VCaP (cell line): ENCODE measurements at regions not wholly inside any gene's neighbourhood (a gene's known extent, or its start where the extent isn't known, plus 50 kb on each side); places are given as distances from the start of the nearest gene placed in this dataset.

ENCODE experiments used
- H3K27ac ChIP-seq: fragments of 450-650 bp; 2 replicates; pipeline ENCODE4 v1.5.1; 2017
- CTCF ChIP-seq: fragments of 450-650 bp; conservative IDR thresholded peaks from 2 replicates; pipeline ENCODE4 v1.5.1; 2017; ENCODE audit warnings: mild to moderate bottlenecking, moderate library complexity

GRCh38 chr2:175523001-175523400 lies 341.5 kb upstream of the ATP5MC3 start:
- no peak for TF ChIP-seq CTCF
- H3K27ac ChIP-seq, result peak overlapping the region; percentile 30; the same call in 1 of the 2 replicates

GRCh38 chr2:175518206-175518605 lies 336.7 kb upstream of the ATP5MC3 start:
- TF ChIP-seq CTCF, result no peak
- no peak overlapping the region for H3K27ac ChIP-seq

- TF ChIP-seq CTCF, result no peak
- H3K27ac ChIP-seq, result no peak overlapping the region
These were observed 335.0 kb upstream of the ATP5MC3 start for GRCh38 chr2:175516555-175516954.

GRCh38 chr2:175500255-175500654 lies 318.7 kb upstream of the ATP5MC3 start:
- TF ChIP-seq CTCF, result no peak

GRCh38 chr2:175490360-175490791 lies 308.9 kb upstream of the ATP5MC3 start:
- no peak overlapping the region for H3K27ac ChIP-seq
- TF ChIP-seq CTCF, result no peak

More at GRCh38 chr2:175500255-175500654, 318.7 kb upstream of the ATP5MC3 start:
- H3K27ac ChIP-seq, result no peak overlapping the region

GRCh38 chr2:175478096-175478768 lies 296.7 kb upstream of the ATP5MC3 start:
- no peak for TF ChIP-seq CTCF
- H3K27ac ChIP-seq, result no peak overlapping the region

GRCh38 chr2:175476948-175477347 lies 295.4 kb upstream of the ATP5MC3 start:
- no peak overlapping the region for H3K27ac ChIP-seq
- TF ChIP-seq CTCF, result no peak
